ENCODE measurements at regions not wholly inside any gene's neighbourhood (a gene's known extent, or its start where the extent isn't known, plus 50 kb on each side); places are given as distances from the start of the nearest gene placed in this dataset.

- ATAC-seq (ENCODE audit: low read depth) = no peak
- no peak overlapping the region for H3K4me3 Mint-ChIP-seq
- no peaks in the 10 kb centered on the region for H3K36me3 ChIP-seq (replicated peaks in 1 of 2; ENCODE audit: control extremely low read depth in 1 of 2, control insufficient read depth in 1 of 2, extremely low read depth in 1 of 2, insufficient read depth in 2 of 2, low read length in 1 of 2)
Observed at GRCh38 chr12:77741974-77742517, 88.6 kb upstream of the NAV3 start.

More at GRCh38 chr12:77741974-77742517, 88.6 kb upstream of the NAV3 start:
- no CpG with 5 or more reads among the region's 1 CpG for WGBS (ENCODE audit: insufficient coverage)
- H3K4me1 Mint-ChIP-seq = peaks cover 8% of the 10 kb centered on the region
- intact Hi-C loops (cut with micrococcal nuclease) = no loop called here
- Histone ChIP-seq H3K4me2 (replicated peaks; ENCODE audit: low read depth, low read length, poor library complexity, severe bottlenecking) (no peak overlapping the region), H4K20me1 (ENCODE audit: control insufficient read depth, insufficient read depth, low read length, poor library complexity, severe bottlenecking) (no peaks in the 10 kb centered on the region), H3K4me1 (ENCODE audit: control insufficient read depth in 2 of 2, insufficient read depth in 2 of 2, low read length in 2 of 2) (no peaks in the 10 kb centered on the region), H3K79me2 (ENCODE audit: control insufficient read depth, insufficient read depth, low read length) (no peaks in the 10 kb centered on the region), H2AFZ (ENCODE audit: insufficient read depth, low read depth, low read length, poor library complexity, severe bottlenecking) (no peak overlapping the region), H3K27me3 (replicated peaks in 1 of 4; ENCODE audit: control extremely low read depth in 1 of 4, control insufficient read depth in 3 of 4, insufficient read depth in 4 of 4, low read length in 3 of 4) (no peaks in the 10 kb centered on the region), H3K4me3 (ENCODE audit: control extremely low read depth in 1 of 5, extremely low read depth in 1 of 5, insufficient read depth in 1 of 5, low read depth in 2 of 5, low read length in 4 of 5) (no peak overlapping the region), H3K27ac (ENCODE audit: low read length in 2 of 2) (no peak overlapping the region), H3K9ac (ENCODE audit: low read length) (no peak overlapping the region), H3K9me3 (ENCODE audit: control extremely low read depth in 1 of 3, control insufficient read depth in 2 of 3, insufficient read depth in 1 of 3, low read length in 2 of 3) (no peaks in the 10 kb centered on the region)
- POLR2A ChIA-PET = no interaction called here
- no peaks in the 10 kb centered on the region for H3K27me3 Mint-ChIP-seq
- CTCF ChIA-PET = no interaction called here
- no peak overlapping the region for H3K27ac Mint-ChIP-seq
- no peaks in the 10 kb centered on the region for H3K9me3 Mint-ChIP-seq (ENCODE audit: insufficient read depth)
- TF ChIP-seq EZH2 (IDR thresholded peaks at IDR 0.05; ENCODE audit: borderline replicate concordance, insufficient read depth, low read depth, low read length, poor library complexity, severe bottlenecking) = no peak
- no peak for TF ChIP-seq CTCF (IDR thresholded peaks at IDR 0.05)
- no peak for DNase-seq
